DOHH2 (cell line): ENCODE measurements at regions not wholly inside any gene's neighbourhood (a gene's known extent, or its start where the extent isn't known, plus 50 kb on each side); places are given as distances from the start of the nearest gene placed in this dataset.

Experiments
- H3F3A ChIP-seq: fragments of 200-600 bp; sonication (generic), shearing (Covaris generic); 2 replicates; pipeline ENCODE4 v1.6.0; 2016; ENCODE audit warnings: antibody characterized with exemption, mild to moderate bottlenecking; ENCODE audit not compliant: control insufficient read depth, insufficient read depth
- H3K27ac ChIP-seq: fragments of 200-600 bp; sonication (generic); 2 replicates; pipeline ENCODE4 v1.5.1; 2014; ENCODE audit warnings: low read depth, mild to moderate bottlenecking, low read length, moderate library complexity
- H3K27me3 ChIP-seq: fragments of 200-600 bp; sonication (generic); 2 replicates; pipeline ENCODE4 v1.6.1; 2014; ENCODE audit warnings: mild to moderate bottlenecking, low read length, mixed read lengths; ENCODE audit not compliant: control insufficient read depth
- H3K36me3 ChIP-seq: fragments of 200-600 bp; sonication (generic); 2 replicates; pipeline ENCODE4 v1.6.1; 2014; ENCODE audit warnings: mild to moderate bottlenecking, low read length, moderate library complexity, mixed read lengths; ENCODE audit not compliant: control insufficient read depth
- H3K4me1 ChIP-seq: fragments of 200-600 bp; sonication (generic); 2 replicates; pipeline ENCODE4 v1.6.1; 2014; ENCODE audit warnings: mild to moderate bottlenecking, low read length, mixed read lengths; ENCODE audit not compliant: control insufficient read depth
- H3K4me2 ChIP-seq: fragments of 200-600 bp; sonication (generic); 2 replicates; pipeline ENCODE4 v1.6.0; 2014; ENCODE audit warnings: mild to moderate bottlenecking, low read length, moderate library complexity
- H3K4me3 ChIP-seq: fragments of 200-600 bp; sonication (generic); 2 replicates; pipeline ENCODE4 v1.5.1; 2014; ENCODE audit warnings: mild to moderate bottlenecking, low read length, mixed read lengths
- H3K79me2 ChIP-seq: fragments of 200-600 bp; sonication (generic); 2 replicates; pipeline ENCODE4 v1.6.1; 2014; ENCODE audit warnings: mild to moderate bottlenecking, low read length, mixed read lengths; ENCODE audit not compliant: control insufficient read depth
- H3K9me2 ChIP-seq: fragments of 200-600 bp; sonication (generic); replicated peaks from 2 replicates; pipeline ENCODE4 v1.6.1; 2014; ENCODE audit warnings: mild to moderate bottlenecking, low read length, mixed read lengths; ENCODE audit not compliant: control insufficient read depth
- H3K9me3 ChIP-seq: fragments of 200-600 bp; sonication (generic); 2 replicates; pipeline ENCODE4 v1.6.1; 2014; ENCODE audit warnings: antibody characterized with exemption, low read length, mixed read lengths; ENCODE audit not compliant: control insufficient read depth, insufficient read depth
- H4K20me1 ChIP-seq: fragments of 200-600 bp; sonication (generic); 2 replicates; pipeline ENCODE4 v1.6.0; 2014; ENCODE audit warnings: low read depth, mild to moderate bottlenecking, antibody characterized with exemption, low read length, moderate library complexity; ENCODE audit not compliant: control insufficient read depth, insufficient read depth
- EZH2phosphoT487 ChIP-seq: fragments of 200-600 bp; sonication (generic); IDR thresholded peaks from 2 replicates; pipeline ENCODE4 v1.6.1; 2017; ENCODE audit warnings: borderline replicate concordance, mild to moderate bottlenecking, antibody characterized with exemption, low read length, moderate library complexity, mixed read lengths
- TF ChIP-seq, protein P1 (sequence below): fragments of 200-600 bp; sonication (generic); IDR thresholded peaks from one replicate; pipeline ENCODE4 v1.5.1; 2014; ENCODE audit warnings: antibody characterized with exemption, mild to moderate bottlenecking, low read depth, low read length; ENCODE audit not compliant: poor library complexity, severe bottlenecking

DNA sequence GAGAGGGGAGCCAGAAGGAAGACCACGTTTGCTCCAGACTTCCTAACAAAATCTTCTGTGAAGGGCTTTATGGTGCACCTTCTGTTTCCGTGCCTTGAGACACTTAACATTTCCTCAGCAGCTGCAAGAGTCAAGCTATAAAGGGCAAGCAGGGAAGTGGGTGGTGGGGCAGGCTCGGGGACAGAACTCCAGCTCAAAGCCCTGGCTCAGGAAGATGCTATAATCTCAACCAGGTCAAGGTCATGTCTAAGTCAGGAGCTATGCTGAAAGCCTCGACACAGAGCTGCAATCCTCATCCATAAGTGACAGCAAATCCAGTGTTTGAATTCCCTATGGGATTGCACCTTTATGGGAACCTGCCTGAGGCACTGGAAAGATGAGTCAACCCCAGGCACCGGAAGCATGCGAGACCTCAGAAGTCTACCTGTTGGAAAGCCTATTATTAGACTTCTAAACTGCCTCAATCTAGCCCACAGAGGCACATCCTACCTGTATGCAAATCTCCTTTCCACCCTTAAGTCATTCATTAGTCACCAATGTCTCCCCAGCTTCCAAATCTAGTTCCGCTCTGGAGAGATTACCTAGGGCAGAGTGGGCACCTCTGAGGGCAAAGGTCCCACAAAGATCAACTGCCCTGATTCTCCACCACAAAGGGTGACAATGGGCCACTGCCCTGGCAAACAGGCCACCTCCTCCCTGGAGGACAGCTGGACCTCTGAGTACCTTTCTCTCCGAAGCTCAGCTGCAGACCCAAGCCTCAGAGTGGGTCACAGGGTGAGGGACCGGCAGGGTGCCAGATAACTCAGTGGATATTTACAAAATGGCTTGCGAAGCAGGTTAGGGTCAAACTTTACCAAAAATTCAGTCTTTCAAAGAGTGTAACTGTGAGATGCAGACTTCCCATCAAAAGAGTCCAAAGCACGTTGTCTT is 287.0 kb downstream of the CDC5L start:
- Histone ChIP-seq H4K20me1 (no peaks in the 10 kb centered on the region), H3K79me2 (no peaks in the 10 kb centered on the region), H3K27me3 (peaks cover 11% of the 10 kb centered on the region), H3K36me3 (no peaks in the 10 kb centered on the region), H3F3A (no peaks in the 10 kb centered on the region), H3K9me2 (no peaks in the 10 kb centered on the region), H3K4me2 (no peak overlapping the region), H3K4me1 (no peaks in the 10 kb centered on the region), H3K4me3 (no peak overlapping the region), H3K9me3 (no peaks in the 10 kb centered on the region), H3K27ac (no peak overlapping the region)
- TF ChIP-seq EZH2phosphoT487 = no peak
- TF ChIP-seq, protein P1, sequence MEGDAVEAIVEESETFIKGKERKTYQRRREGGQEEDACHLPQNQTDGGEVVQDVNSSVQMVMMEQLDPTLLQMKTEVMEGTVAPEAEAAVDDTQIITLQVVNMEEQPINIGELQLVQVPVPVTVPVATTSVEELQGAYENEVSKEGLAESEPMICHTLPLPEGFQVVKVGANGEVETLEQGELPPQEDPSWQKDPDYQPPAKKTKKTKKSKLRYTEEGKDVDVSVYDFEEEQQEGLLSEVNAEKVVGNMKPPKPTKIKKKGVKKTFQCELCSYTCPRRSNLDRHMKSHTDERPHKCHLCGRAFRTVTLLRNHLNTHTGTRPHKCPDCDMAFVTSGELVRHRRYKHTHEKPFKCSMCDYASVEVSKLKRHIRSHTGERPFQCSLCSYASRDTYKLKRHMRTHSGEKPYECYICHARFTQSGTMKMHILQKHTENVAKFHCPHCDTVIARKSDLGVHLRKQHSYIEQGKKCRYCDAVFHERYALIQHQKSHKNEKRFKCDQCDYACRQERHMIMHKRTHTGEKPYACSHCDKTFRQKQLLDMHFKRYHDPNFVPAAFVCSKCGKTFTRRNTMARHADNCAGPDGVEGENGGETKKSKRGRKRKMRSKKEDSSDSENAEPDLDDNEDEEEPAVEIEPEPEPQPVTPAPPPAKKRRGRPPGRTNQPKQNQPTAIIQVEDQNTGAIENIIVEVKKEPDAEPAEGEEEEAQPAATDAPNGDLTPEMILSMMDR = no peak

- peaks cover 11% of the 10 kb centered on the region for H3K27me3 ChIP-seq
- H3K27ac ChIP-seq = no peak overlapping the region
- no peak overlapping the region for H3K4me2 ChIP-seq
- no peaks in the 10 kb centered on the region for H3K36me3 ChIP-seq
- H3K9me2 ChIP-seq = no peaks in the 10 kb centered on the region
- no peaks in the 10 kb centered on the region for H3F3A ChIP-seq
- no peak overlapping the region for H3K4me3 ChIP-seq
- H3K4me1 ChIP-seq = no peaks in the 10 kb centered on the region
- no peaks in the 10 kb centered on the region for H3K9me3 ChIP-seq
- no peaks in the 10 kb centered on the region for H3K79me2 ChIP-seq
- H4K20me1 ChIP-seq = no peaks in the 10 kb centered on the region
- TF ChIP-seq, protein P1 = no peak
- TF ChIP-seq EZH2phosphoT487 = no peak
These were observed 287.9 kb downstream of the CDC5L start for GRCh38 chr6:44675449-44675848.

DNA sequence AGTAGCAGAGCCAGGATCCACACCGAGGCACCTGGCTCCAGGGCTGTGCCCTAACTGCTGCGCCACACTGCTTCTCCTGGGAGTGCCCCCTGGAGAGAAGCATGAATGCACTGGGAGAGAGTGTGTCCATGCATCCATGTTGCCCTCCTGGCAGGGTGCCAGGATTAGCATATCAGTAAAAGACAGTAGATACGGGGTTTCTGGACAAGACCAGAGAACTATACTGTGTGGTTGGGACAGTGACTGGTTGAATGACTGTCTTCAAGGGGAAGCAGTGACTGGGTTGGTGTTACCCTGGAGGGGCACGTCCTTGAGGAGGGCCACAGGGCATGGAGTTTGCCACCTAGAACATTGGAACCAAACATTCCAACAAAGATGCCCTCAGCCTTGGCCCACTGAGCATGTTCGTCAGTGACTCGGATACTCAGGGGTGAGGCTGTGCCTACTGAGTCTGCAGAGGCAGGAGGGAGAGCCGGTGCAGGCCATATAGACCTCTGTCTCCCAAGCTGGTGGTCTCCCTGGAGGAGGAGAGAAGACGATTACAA is 288.8 kb downstream of the CDC5L start:
- Histone ChIP-seq H3K4me1 (no peaks in the 10 kb centered on the region), H3K27ac (no peak overlapping the region), H3K79me2 (no peaks in the 10 kb centered on the region), H3K27me3 (peaks cover 11% of the 10 kb centered on the region), H3K9me3 (no peaks in the 10 kb centered on the region), H3K4me3 (no peak overlapping the region), H3K36me3 (no peaks in the 10 kb centered on the region), H3F3A (no peaks in the 10 kb centered on the region), H3K4me2 (no peak overlapping the region), H4K20me1 (no peaks in the 10 kb centered on the region), H3K9me2 (no peaks in the 10 kb centered on the region)
- TF ChIP-seq EZH2phosphoT487 = no peak
- TF ChIP-seq, protein P1 = no peak
